Progenitor cell of endocrine pancreas (in vitro differentiated cells): ENCODE measurements at regions not wholly inside any gene's neighbourhood (a gene's known extent, or its start where the extent isn't known, plus 50 kb on each side); places are given as distances from the start of the nearest gene placed in this dataset.
A peak's percentile ranks its signal among the peaks of the same experiment; 100 is the strongest.

Source experiments
- DNase-seq: peaks from one replicate; pipeline ENCODE4 v3.0.0; 2021; ENCODE audit warnings: low spot score; ENCODE audit not compliant: unreplicated experiment
- H3K27ac Mint-ChIP-seq: 2 replicates; pipeline ENCODE4 v1.8.0; 2021; ENCODE audit warnings: mild to moderate bottlenecking, moderate library complexity, mixed read lengths
- H3K27me3 Mint-ChIP-seq: 2 replicates; pipeline ENCODE4 v1.8.0; 2021; ENCODE audit warnings: mixed read lengths
- H3K36me3 Mint-ChIP-seq: 2 replicates; pipeline ENCODE4 v1.8.0; 2022; ENCODE audit warnings: mixed read lengths; ENCODE audit not compliant: insufficient read depth
- H3K4me1 Mint-ChIP-seq: 2 replicates; pipeline ENCODE4 v1.8.0; 2021; ENCODE audit warnings: low read depth, mixed read lengths
- H3K4me3 Mint-ChIP-seq: 2 replicates; pipeline ENCODE4 v1.8.0; 2021; ENCODE audit warnings: low read depth, mild to moderate bottlenecking, moderate library complexity, mixed read lengths
- H3K9me3 Mint-ChIP-seq: 2 replicates; pipeline ENCODE4 v1.8.0; 2021; ENCODE audit warnings: low read depth, mixed read lengths
- TF ChIP-seq, protein P1 (sequence below): fragments of 200-600 bp; sonication (generic); IDR thresholded peaks from one replicate; pipeline ENCODE4 v1.5.0; 2021; ENCODE audit warnings: antibody characterized with exemption, mild to moderate bottlenecking; ENCODE audit not compliant: unreplicated experiment

DNA sequence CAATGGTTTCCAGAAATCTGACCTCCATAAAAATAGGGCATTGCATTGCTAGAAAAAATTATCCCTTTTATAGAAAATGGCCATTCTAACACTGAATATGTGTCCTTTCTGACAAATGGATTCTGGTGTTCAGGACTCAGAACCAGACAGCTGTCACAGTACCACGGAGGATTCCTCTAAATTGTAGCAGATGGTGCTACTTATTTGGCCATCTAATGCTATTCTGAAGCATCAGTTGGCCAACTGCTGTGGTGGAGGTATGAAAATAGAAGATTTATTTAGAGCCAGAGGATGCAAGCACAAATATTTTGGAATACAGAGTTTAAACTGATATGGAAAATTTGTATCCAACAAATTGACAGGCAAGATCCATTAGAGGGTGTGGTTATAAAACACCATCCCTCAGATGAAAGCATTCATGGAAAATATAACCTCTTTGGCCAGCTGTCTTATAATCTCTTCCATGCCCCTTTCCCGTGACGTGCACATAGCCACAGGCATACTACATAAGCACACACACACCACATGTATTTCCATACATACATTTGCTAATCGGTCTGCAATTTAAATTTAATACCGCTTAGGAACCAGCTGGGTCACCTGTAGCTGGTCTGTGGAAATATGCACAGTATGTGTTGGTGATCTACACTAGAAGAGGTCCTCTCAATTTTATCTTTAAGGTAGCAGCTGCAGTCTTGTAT is 302.7 kb upstream of the KCNMB2 start:
- DNase-seq: no peak
- H3K27ac Mint-ChIP-seq: no peak overlapping the region
- TF ChIP-seq, protein P1, sequence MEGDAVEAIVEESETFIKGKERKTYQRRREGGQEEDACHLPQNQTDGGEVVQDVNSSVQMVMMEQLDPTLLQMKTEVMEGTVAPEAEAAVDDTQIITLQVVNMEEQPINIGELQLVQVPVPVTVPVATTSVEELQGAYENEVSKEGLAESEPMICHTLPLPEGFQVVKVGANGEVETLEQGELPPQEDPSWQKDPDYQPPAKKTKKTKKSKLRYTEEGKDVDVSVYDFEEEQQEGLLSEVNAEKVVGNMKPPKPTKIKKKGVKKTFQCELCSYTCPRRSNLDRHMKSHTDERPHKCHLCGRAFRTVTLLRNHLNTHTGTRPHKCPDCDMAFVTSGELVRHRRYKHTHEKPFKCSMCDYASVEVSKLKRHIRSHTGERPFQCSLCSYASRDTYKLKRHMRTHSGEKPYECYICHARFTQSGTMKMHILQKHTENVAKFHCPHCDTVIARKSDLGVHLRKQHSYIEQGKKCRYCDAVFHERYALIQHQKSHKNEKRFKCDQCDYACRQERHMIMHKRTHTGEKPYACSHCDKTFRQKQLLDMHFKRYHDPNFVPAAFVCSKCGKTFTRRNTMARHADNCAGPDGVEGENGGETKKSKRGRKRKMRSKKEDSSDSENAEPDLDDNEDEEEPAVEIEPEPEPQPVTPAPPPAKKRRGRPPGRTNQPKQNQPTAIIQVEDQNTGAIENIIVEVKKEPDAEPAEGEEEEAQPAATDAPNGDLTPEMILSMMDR: no peak
- H3K9me3 Mint-ChIP-seq: peaks cover 24% of the 10 kb centered on the region
- no peaks in the 10 kb centered on the region for H3K4me1 Mint-ChIP-seq
- no peaks in the 10 kb centered on the region for H3K27me3 Mint-ChIP-seq
- peaks cover 2% of the 10 kb centered on the region for H3K36me3 Mint-ChIP-seq
- H3K4me3 Mint-ChIP-seq: no peak overlapping the region

DNA sequence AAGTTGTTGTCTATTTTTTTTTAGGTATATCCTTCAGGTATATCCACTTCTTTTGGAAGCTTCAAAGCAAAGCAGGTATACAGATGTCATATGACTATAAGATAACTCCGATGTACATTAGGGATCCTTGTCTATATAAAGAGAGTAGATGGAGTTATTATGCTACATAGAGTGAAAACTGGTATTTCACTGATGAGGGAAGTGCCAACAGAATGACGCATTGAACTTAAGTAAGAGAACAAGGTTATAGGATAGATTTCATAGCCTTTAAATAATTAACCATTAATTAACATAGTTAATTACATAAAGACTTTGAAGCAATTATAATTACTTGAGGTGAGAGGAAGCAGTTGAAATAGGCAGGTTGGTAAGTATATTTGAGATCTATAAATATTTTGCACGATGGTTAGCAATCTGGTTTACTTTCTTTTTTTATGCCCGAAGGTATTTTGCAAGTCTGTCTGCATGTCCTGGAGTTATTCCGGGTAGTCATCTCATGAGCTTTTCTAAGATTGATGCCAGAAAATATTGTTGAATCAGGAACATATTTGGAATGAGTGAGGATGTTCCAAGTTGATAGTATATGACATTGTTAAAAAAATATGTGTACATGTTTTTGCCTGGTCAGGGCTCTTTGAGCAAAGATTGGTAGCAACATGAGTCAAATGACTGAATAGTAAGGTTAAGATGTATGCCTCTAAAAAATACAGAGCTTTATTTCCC is 299.5 kb upstream of the KCNMB2 start:
- Mint-ChIP-seq H3K27ac (no peak overlapping the region), H3K9me3 (peaks cover 16% of the 10 kb centered on the region), H3K36me3 (peaks cover 4% of the 10 kb centered on the region), H3K4me3 (no peak overlapping the region), H3K4me1 (no peaks in the 10 kb centered on the region), H3K27me3 (no peaks in the 10 kb centered on the region)
- DNase-seq: no peak
- TF ChIP-seq, protein P1: no peak

DNA sequence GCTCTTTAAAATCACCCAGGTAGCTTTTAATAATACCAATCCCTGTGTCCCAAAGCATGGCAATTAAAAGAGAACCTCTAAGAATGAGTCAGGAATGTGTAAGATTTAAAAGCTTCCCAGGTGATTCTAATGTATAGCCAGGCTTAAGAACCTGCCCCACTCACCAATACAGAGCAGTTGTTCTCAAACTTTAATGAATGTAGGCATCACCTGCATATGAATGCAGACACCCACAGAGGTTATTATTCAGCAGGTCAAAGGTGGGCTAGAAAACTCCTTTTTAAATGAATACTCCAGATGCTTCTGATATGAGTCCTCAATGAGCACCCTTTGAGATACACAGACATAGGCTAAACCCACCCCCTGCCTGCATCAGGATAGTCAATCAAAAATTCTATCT is 298.1 kb upstream of the KCNMB2 start:
- peaks cover 4% of the 10 kb centered on the region for H3K36me3 Mint-ChIP-seq
- TF ChIP-seq, protein P1: no peak
- no peaks in the 10 kb centered on the region for H3K4me1 Mint-ChIP-seq
- no peaks in the 10 kb centered on the region for H3K27me3 Mint-ChIP-seq
- H3K4me3 Mint-ChIP-seq: no peak overlapping the region
- H3K27ac Mint-ChIP-seq: no peak overlapping the region
- peaks cover 16% of the 10 kb centered on the region for H3K9me3 Mint-ChIP-seq
- DNase-seq: no peak

DNA sequence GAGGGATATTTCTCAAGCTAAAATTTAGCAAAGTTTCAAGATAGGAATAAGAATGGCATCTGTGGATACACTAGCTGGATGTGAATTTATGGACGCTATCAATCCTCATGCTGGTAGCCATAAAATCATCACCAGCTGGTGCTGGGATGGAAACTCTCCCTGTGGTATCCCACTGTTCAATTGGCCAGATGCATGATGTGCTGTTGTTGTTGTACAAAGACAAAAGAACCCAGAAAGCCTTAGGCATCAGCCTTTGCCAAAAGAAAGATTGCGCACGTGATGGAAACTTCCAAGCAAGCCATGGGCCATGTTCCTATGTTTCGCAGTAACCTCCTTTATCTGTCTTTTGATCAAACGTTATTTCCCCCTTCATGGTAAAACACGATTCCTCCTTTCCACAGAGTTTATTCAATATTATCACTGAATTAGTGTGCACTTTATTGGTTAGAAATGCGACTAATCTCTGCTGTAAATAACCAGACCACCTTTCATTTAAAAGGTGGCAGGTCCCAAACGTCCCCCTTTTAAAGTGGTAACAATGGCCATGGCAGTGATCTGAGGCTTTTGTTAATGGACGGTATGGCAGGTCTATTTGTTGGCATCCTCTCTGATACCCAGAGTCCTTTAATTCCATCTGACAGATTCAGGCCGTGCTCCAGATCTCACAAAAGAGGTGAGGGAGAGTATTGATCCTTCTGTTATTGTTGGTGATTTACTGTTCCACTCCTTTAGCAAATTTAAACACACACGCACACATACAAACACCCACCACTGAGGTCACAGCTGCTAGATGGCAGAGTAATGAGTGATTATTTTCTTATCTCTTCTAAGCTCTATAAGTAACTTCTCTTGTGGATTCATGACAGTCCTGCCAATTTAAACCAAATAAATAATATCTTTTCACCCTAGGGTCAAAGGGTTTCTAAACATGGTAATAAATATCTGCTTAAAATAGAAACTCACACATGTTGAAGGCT is 291.2 kb upstream of the KCNMB2 start:
- Mint-ChIP-seq H3K9me3 (peaks cover 19% of the 10 kb centered on the region), H3K27me3 (no peaks in the 10 kb centered on the region), H3K4me1 (peaks cover 20% of the 10 kb centered on the region), H3K4me3 (no peak overlapping the region), H3K36me3 (peaks cover 12% of the 10 kb centered on the region), H3K27ac (peak overlapping the region; percentile 90)
- DNase-seq: no peak
- TF ChIP-seq, protein P1: no peak

DNA sequence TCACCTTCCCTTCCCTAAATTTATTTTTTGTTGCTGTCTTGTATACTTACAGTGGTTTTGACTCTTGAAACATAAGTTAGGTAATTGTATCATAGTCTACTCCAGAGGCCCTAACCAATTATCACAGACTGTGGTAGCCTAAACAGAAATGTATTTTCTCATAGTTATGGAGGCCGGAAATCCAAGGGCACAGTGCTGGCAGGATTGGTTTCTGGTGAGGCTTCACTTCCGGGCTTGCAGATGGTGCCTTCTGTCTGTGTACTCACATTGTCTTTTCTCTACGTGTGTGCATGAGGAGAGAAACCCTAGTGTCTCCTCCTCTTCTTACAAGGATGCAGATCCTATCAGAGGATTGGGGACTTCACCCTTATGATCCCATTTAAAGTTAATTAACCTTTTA is 290.2 kb upstream of the KCNMB2 start:
- Mint-ChIP-seq H3K27ac (peak overlapping the region; percentile 85), H3K4me3 (no peak overlapping the region), H3K9me3 (peaks cover 15% of the 10 kb centered on the region), H3K27me3 (no peaks in the 10 kb centered on the region), H3K36me3 (peaks cover 8% of the 10 kb centered on the region), H3K4me1 (peaks cover 20% of the 10 kb centered on the region)
- no peak for DNase-seq
- TF ChIP-seq, protein P1: no peak
